ENCODE measurements at regions not wholly inside any gene's neighbourhood (a gene's known extent, or its start where the extent isn't known, plus 50 kb on each side); places are given as distances from the start of the nearest gene placed in this dataset.
"Not testable (repeated sequence)": the region's sequence is repeated elsewhere in the genome, so short reads cannot be mapped to it uniquely, and the experiment has no call there.

DNA sequence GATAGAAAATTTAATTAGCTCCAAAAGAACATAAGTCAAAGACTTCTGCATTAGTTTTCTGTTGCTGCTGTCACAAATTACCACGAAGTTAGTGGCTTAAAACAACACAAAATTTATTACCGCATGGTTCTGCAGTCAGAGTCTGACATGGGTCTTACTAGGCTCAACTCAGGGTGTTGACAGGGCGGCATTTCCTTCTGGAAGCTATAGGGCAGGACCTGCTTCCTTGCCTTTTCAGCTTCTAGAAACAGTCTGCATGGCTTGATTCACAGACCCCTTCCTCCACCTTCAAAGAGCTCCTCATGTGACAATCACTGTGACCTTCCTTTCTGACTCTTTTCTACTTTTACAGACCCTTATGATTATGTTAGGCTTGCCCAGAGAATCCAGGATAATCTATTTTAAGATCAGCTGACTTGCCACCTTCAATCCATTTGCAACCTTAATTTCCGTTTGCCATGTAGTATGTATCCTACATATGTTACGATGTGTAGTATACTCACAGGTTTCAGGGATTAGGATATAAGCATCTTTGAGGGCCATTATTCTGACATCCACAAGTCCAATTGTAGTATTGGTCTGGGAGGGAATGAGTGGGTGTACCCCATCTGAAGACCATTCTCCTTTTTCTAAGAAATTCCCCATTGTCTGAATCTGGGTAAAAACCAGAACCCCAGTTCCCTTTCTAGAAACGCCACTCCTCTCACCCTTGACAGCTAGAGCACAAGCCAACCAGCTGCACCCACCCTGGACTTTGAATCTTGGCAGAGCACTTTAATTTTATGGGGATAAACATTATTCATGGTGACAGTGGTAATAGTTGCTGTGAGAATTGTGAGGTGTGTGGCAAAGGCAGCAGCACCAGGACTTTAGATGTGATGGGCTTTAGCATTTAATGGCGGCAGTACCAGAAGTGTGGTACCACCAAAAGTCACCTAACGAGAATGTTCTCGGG is 265.5 kb downstream of the KCNJ2 start:
- no peak for DNase-seq

DNA sequence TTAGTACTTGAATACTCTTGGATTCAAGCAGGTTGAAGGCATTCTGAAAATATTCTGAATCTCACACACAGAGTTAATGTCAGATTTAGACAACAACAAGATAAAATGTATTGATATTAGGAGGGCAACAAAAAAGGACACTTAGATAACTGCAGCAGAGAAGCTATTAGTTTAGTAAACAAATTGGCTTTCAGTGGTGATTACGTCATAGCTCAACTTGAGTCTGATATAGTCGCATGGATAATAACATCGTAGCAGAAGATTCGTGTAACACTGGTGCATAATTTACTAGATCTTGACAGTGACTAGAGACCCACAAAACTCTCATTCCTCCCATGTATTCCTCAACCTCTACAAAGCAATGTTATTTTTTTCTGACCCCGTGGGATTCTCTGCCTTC is 268.3 kb downstream of the KCNJ2 start:
- no peak for DNase-seq

DNA sequence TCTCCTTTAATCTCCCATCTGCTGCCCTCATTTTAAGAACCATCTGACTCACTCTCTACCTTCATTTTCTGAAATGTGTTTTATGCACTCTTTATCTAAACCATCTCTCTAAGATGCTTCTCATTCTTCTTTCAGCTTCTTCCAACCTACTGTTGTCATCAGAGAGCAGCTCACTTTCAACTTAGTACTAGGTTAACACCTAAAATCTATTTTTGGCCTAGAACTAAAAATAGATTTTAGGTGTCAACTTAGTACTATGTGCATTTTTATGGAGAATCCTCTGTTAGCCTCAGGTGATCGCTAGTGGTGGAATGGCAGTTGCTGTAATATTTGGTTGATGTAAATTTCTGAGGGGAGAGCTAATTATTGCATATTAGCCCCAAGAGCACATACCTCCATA is 277.1 kb downstream of the KCNJ2 start:
- DNase-seq, result no peak

DNA sequence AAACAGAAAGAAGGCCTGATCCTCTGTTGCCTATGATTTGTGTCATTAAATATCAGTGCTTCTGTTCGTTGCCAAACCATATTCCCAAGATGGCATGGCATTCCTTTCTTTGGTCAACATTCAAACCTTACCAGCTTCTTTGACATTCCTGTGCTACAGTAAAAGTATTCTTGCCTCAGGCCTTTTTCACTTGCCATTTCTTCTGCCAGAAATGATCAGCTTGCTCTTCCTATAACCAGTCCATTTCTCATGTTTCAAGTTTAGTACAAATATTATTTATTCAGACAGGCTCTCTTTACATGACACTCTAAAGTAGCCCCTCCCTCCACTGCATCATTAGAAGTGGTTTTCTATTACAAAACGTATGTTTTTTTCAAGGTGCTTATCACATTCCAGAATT is 278.3 kb downstream of the KCNJ2 start:
- DNase-seq, result no peak

DNA sequence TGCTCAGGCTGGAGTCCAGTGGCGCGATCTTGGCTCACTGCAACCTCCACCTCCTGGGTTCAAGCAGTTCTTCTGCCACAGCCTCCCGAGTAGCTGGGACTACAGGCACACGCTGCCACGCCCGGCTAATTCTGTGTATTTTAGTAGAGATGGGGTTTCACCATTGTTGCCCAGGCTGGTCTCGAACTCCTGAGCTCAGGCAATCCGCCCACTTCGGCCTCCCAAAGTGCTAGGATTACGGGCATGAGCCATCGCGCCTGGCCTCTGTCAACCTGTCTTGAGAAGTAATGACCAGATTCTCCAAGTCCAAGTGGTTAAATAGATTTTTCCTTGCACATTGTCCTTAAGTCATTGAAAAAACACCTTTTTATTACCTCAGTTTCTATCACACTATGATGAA is 283.7 kb downstream of the KCNJ2 start:
- DNase-seq, result not testable (repeated sequence)

DNA sequence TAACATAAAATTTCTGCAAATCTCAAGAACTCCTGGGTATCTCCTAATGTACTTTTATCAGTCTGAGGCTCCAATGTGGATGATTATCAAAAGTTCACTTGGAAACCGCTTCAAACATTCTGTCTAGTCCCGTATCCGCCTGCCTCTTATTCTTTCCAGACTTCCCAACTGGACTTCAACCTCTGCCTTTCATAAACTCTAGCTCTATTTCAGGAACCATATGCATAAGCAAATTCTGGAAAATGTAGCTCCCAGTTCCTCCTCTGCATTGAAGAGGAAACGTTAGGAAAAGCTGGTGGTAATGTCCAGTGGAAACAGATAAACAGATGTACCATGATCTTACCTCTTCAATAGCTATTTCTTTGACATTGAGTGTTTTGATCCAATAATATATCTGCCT is 285.0 kb downstream of the KCNJ2 start:
- no peak for DNase-seq

DNA sequence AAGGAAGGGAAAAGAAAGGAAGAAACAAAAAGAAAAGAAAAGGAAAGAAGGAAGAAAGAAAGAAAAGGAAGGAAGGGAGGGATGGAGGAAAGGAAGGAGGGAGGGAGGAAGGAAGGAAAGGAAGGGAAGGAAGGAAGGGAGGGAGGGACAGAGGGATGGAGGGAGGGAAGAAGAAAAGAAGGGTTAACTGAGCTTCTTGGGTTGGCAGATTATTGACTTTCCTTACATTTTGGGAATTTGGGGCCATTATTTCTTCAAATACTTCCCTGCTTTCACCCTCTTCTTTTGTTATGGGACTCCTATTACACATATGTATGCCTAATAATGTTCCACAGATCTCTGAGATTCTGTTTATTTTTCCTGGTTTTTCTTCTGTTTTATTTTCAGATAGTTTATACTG is 285.6 kb downstream of the KCNJ2 start:
- DNase-seq, result no peak

DNA sequence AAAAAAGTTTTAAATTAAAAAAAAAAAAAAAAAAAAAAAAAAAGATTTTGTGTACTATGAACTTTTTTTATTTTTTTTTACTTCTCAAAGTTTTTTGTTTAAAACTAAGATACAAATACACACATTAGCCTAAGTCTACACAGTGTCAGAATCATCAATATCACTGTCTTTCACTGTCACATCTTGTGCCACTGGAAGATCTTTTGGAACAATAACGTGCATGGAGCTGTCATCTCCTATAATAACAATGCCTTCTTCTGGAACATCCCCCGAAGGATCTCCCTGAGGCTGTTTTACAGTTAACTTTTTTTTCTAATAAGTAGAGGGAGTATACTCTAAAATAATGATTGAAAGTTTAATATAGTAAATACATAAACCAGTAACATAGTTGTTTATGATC is 295.7 kb downstream of the KCNJ2 start:
- DNase-seq, result no peak

DNA sequence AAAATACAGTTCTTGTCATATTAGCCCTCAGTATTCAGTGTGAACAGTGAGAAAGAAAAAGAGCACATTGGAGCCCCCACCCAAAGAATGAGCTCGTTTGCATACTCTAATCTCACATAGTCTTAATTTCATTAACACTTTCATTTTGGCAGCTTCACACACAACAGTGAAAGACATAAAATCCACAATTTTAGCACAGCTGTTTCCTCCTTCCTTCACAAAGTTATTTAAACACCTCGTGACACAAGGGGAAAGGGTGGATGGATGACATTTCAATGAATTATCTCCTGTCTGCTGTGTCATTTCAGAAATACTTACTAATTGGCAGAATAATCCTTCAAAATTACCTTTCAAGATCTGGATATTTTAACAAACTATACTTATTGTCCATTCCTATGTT is 299.3 kb downstream of the KCNJ2 start:
- DNase-seq, result no peak

DNA sequence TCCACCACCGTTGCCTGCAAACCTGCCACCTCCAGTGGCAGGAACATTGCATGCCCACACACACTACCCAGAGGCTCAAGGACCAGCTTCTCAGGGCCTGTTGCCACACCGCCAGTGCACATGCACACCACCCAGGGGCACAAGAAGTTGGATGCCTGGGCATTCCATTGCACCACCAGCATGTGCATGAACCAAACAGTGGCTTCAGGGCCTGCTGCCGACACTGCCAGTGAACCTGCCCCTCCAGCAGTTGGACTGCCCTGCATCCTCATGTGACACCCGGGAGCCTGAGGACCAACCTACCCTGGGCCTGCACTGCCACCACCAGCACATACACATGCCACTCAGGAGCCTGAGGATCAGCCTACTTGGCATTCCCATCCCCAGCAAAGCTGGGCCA is 303.7 kb downstream of the KCNJ2 start:
- no peak for DNase-seq

DNA sequence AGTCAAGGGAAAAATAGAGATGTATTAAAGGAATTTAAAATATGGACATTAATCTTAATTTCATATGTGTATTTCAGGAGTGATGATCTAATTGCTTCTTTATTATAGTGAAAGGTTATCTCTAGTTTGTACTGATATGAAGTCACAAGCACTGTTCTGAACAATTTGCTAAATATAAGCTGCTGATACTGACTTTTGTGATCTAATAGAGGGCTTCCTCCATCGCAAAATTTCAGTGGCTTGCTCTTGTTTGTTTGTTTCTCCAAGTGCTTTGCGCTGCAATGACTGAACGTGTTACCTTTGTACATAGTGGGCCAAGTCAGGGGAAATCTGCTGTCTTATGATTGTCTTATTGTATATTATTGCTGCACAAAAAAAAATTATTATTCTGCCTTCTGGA is 307.0 kb downstream of the KCNJ2 start:
- DNase-seq, result no peak

DNA sequence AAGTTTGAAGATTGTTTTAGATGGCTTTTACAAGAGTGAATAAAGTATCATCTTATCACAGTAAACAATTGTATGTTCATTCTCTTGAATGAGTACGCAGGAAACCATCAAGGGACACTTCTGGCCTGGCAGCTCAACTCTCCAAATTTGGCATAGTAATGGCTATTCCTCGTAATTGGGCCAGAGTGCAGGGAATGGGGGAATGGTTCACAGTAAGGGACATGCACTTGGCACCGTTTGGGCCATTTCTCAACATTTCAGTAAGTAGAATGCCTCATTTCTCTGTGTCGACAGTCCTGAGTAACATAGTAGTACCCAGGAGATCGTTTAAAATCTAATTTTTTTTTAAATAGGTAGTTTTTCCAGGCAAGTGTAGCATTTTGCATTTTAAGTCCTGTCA is 309.6 kb downstream of the KCNJ2 start:
- peak in 2 of 51 donors; percentile 0 to 1 for DNase-seq

DNA sequence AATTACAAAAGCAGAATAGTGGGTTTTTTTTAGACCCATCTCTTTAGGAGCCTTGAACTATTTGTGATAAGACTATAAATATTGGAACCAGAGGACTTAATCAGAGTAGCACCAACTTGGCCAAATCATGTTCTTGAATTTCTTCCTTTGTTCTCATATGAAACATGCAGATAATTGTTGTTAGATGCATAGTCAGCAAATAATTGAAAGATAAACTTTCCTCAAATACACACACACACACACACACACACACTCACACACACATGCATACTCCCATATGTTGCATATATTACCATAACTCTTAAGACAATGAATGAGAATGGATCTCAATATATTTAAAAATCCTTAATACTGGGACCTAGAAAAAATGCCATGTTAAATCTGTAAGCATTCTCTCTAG is 310.4 kb downstream of the KCNJ2 start:
- DNase-seq, result no peak

DNA sequence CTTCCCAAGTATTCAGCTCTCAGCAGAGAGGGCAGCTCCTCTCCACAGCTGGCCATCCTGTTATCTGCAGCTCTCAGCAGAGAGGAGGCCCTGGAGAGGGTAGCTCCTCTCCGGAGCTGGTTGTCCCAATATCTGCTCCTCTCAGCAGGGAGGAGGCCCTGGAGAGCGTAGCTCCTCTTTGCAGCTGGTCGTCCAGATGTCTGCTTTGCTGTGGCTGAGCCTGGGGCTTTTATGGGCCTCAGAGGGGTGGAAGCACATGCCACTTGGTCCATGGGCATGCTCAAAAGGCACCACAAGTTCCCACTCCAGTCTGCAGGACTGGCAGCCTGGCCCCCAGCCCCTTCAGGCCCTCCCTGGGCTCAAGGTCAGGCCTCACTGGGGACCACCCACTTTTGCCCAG is 314.3 kb downstream of the KCNJ2 start:
- no peak for DNase-seq

DNA sequence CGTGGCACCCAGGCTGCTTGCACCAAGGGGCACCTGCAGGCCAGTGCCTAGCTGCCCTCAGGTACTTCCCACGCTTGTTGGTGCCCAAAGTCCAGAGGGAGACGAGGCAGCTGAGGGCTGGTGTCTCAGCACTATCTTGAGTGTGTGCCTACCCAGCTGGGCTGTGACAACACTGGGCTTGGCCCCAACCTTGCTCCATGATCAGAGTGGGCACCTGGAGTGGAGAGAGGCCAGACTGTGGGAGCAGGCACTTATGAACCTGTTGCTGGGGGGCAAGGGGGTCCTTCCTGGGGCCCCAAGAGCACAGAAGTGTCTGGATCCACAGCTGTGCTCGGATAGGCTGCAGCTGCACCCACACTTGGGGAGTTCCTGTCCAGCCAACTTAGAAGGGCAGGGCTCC is 314.7 kb downstream of the KCNJ2 start:
- DNase-seq, result no peak

DNA sequence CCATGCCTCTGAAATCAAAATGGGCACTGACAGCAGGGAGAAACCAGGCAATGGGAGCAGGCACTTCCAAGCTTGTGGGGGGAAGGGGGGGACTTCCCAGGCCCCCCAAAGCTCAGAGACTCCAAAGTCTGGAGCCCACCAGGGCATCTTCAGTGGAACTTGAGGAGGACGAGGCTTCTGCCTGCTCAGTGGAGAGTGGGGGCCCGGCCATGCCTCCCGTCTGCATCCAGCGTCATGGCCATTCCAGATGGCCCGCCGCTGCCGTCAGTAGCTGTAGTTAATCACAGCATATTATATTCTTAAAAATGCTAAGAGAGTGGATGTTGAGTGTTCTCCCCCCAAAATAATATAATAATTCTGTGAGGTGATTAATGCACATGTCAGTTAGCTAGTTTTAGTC is 315.2 kb downstream of the KCNJ2 start:
- no peak for DNase-seq

DNA sequence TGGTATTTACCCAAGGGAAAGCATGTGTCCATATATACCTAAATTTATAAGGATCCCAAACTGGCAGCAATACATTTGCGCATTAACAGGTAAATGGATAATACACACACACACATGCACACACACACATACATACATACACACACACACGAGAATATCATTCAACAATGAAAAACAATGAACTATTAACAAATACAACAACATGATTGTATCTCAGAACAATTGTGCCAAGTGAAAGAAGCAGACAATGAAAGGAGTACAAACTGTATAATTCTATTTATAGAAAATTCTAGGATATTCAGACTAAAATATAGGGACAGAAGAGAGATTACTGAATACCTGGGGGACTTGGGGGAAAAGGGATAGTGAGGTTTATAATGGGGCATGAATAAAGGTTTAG is 323.0 kb downstream of the KCNJ2 start:
- DNase-seq, result no peak

DNA sequence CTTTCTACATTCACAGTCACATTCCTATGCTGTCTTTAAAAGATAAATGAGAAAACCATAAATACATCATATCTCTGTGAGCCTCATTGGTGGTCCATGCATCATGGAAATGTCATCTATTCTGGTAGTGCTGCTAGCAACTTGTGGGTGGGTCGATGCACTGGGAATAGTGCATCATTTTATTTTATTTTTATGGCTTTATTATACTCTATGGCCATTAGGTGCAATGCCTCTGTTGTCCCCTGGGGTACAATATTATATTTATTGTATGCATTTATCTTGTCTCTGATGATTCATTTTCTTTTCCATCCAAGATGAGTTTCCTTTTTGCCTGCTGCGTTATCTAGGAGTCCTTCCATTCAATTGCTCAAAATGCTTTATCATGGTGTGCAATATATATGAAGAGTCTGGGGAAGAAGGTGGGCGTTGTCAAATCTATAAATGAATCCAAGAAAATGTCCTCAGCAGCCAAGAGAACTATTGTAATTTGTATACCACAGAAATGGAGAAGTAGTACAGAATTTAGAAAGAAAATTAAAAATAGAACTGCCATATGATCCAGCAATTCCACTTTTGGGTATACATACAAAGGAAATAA is 324.0 kb downstream of the KCNJ2 start:
- DNase-seq, result no peak

DNA sequence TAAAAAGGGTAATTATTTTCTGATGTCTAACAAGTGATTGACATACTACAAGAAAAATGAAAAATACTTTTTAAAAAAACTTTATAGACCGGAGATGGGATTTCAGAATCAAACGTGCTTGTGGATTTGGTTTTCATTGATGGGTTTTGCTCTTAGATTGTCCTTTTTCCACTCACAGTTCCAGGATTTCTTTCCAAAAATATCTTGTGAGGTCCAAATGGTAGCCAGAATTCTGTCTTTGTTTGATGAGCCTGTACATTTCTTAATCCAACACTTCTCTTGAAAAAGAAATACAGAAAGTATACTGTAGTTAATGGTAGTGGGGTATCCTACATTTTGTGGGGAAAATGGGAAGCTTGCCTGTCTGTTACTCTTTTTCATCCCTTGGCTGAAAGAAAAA is 329.3 kb downstream of the KCNJ2 start:
- DNase-seq, result no peak

DNA sequence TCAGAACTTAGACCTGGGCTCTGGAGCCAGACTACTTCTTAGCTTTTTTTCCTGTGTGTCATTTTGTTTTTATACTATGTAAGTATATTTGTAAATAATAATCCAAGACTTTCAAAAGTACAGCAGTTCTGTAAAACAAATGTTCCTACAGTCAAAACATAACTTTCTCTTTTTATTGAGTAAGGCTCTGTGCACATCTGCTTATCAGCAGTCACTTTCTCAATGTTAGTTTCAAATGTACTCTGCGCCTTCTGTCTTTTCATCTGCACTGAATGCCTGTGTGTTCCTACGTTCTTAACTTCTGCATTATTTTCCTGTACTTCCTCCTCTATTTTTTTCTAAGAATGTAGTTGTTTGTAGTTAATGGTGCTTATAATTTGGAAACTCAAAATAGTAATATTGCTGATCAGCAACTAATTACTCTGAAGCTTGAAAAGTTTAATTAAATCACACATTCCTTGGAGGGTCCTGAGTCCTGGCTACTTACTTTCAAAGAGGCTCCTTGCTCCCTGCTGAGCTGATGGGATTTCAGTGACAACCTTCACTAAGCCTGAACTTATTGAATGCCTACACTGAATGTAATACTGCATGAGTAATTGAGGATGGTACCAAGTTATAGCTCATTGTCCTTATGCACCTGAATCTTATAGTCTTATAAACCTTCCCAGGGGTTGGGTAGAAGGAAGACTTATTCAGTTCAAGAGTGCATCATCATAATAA is 329.9 kb downstream of the KCNJ2 start:
- no peak for DNase-seq

DNA sequence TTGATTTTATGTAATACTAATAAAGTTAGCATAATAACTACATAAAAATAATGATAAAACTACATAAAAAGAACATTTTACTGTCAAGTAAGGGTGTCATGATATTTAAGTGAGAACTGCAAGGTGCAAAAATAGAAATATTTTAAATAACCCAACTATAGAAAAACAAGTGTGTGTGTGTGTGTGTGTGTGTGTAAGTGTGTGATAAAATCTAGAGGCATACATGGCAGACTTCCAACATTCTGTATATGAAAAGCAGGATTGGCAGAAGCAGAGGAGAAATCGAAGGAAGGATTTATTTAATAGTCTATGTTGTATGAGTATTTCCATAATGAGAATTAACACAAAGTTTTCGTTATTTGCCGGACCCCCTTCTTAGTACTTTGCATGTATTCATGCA is 334.1 kb downstream of the KCNJ2 start:
- no peak for DNase-seq

DNA sequence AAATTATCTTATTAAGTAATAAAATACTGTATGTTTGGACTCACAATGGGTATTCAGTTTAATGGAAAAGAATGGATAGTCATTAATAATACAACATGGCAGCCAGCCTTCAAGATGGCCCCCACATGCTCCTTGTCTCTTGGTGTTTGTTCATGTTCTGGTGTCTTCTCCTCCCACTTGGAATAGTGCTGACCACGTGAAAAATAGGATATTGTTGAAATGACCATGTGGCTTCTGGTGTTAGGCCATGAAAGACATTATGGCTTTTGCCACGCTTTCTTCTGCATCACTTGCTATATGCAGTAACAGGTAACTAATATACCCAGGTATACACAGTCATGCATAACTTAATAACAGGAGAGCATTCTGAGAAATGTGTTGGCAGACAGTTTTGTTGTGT is 341.0 kb downstream of the KCNJ2 start:
- no peak for DNase-seq

DNA sequence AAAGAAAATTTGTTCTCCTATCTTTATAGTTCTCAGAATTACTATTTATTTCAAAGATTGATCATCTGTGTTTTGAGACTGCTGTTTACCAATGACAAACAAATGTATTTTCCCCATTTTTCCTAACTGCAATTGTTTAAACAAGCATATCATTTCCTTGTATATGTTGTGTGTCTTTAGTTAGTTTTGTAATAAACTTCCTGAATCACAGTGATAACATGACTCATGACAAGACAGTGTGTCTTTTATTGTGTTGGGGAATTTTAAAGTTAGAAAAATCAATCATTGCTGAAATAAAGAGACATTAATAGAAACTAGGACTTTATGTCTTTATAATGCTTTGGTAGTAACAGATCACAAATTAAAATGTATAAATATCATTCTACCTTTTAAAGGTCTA is 348.5 kb downstream of the KCNJ2 start:
- DNase-seq, result no peak
